Cardiac muscle cell (in vitro differentiated cells and primary cell): ENCODE measurements at regions not wholly inside any gene's neighbourhood (a gene's known extent, or its start where the extent isn't known, plus 50 kb on each side); places are given as distances from the start of the nearest gene placed in this dataset.

Source experiments
- DNase-seq, 2 donors: peaks; one replicate each; pipeline versions ENCODE4 v3.0.0 to v3.0.0-alpha.2; 2010 to 2017; ENCODE audit warnings: low read depth in 1 of 2, low spot score in 1 of 2
- H3K27ac ChIP-seq: fragments of 200-600 bp; sonication (generic); 2 replicates; pipeline ENCODE4 v1.5.1; 2016
- H3K27me3 ChIP-seq: fragments of 200-600 bp; sonication (generic); 2 replicates; pipeline ENCODE4 v1.6.0; 2016; ENCODE audit warnings: control low read depth
- H3K36me3 ChIP-seq: fragments of 200-600 bp; sonication (generic); 2 replicates; pipeline ENCODE4 v1.5.1; 2016; ENCODE audit warnings: control low read depth
- H3K4me1 ChIP-seq: fragments of 200-600 bp; sonication (generic); 2 replicates; pipeline ENCODE4 v1.8.1; 2017; ENCODE audit warnings: low read depth, mild to moderate bottlenecking, mixed run types
- H3K4me3 ChIP-seq: fragments of 200-600 bp; sonication (generic); 2 replicates; pipeline ENCODE4 v1.5.1; 2016; ENCODE audit warnings: mild to moderate bottlenecking
- H3K9me3 ChIP-seq: fragments of 200-600 bp; sonication (generic); 2 replicates; pipeline ENCODE4 v1.5.1; 2017; ENCODE audit warnings: low read depth, mild to moderate bottlenecking, control low read depth
- CTCF ChIP-seq: IDR thresholded peaks from 2 replicates; pipeline ENCODE4 v1.5.1; 2012; ENCODE audit warnings: low read depth, mild to moderate bottlenecking, low read length

GRCh38 chr2:52974127-52974526 is 793.5 kb upstream of the CHAC2 start:
- no peak for TF ChIP-seq CTCF

GRCh38 chr2:52970642-52971041 is 797.0 kb upstream of the CHAC2 start:
- H3K36me3 ChIP-seq = no peaks in the 10 kb centered on the region
- no peaks in the 10 kb centered on the region for H3K27me3 ChIP-seq
- no peak overlapping the region for H3K4me3 ChIP-seq
- no peaks in the 10 kb centered on the region for H3K9me3 ChIP-seq
- no peaks in the 10 kb centered on the region for H3K4me1 ChIP-seq
- no peak for TF ChIP-seq CTCF
- no peak overlapping the region for H3K27ac ChIP-seq
- DNase-seq = no peak

More at GRCh38 chr2:52974127-52974526, 793.5 kb upstream of the CHAC2 start:
- Histone ChIP-seq H3K4me1 (no peaks in the 10 kb centered on the region), H3K4me3 (no peak overlapping the region), H3K9me3 (no peaks in the 10 kb centered on the region), H3K27ac (no peak overlapping the region), H3K36me3 (no peaks in the 10 kb centered on the region), H3K27me3 (no peaks in the 10 kb centered on the region)
- DNase-seq = no peak

- Histone ChIP-seq H3K27me3 (no peaks in the 10 kb centered on the region), H3K4me1 (no peaks in the 10 kb centered on the region), H3K4me3 (no peak overlapping the region), H3K9me3 (no peaks in the 10 kb centered on the region), H3K27ac (no peak overlapping the region), H3K36me3 (no peaks in the 10 kb centered on the region)
- no peak for TF ChIP-seq CTCF
- DNase-seq = no peak
Measured at GRCh38 chr2:52968043-52968442, 799.6 kb upstream of the CHAC2 start.

- no peak for TF ChIP-seq CTCF
- H3K27me3 ChIP-seq = no peaks in the 10 kb centered on the region
- no peak for DNase-seq
Measured at GRCh38 chr2:52964916-52965530, 802.6 kb upstream of the CHAC2 start.

GRCh38 chr2:52961403-52961802 is 806.2 kb upstream of the CHAC2 start:
- Histone ChIP-seq H3K4me1 (no peaks in the 10 kb centered on the region), H3K36me3 (no peaks in the 10 kb centered on the region), H3K27me3 (no peaks in the 10 kb centered on the region), H3K9me3 (no peaks in the 10 kb centered on the region), H3K27ac (no peak overlapping the region), H3K4me3 (no peak overlapping the region)
- no peak for DNase-seq
- TF ChIP-seq CTCF = no peak

More at GRCh38 chr2:52964916-52965530, 802.6 kb upstream of the CHAC2 start:
- H3K4me1 ChIP-seq = no peaks in the 10 kb centered on the region
- no peak overlapping the region for H3K27ac ChIP-seq
- no peaks in the 10 kb centered on the region for H3K36me3 ChIP-seq
- no peaks in the 10 kb centered on the region for H3K9me3 ChIP-seq
- H3K4me3 ChIP-seq = no peak overlapping the region
